Erythroblast (primary cell): ENCODE measurements at regions not wholly inside any gene's neighbourhood (a gene's known extent, or its start where the extent isn't known, plus 50 kb on each side); places are given as distances from the start of the nearest gene placed in this dataset.

ENCODE experiments used
- GATA1 ChIP-seq: IDR thresholded peaks from 2 replicates; pipeline ENCODE4 v1.6.1; 2011; ENCODE audit warnings: low read depth, mild to moderate bottlenecking, control low read depth, low read length, moderate library complexity
- POLR2A ChIP-seq: IDR thresholded peaks from 2 replicates; pipeline ENCODE4 v1.6.1; 2011; ENCODE audit warnings: mild to moderate bottlenecking, low read length

DNA sequence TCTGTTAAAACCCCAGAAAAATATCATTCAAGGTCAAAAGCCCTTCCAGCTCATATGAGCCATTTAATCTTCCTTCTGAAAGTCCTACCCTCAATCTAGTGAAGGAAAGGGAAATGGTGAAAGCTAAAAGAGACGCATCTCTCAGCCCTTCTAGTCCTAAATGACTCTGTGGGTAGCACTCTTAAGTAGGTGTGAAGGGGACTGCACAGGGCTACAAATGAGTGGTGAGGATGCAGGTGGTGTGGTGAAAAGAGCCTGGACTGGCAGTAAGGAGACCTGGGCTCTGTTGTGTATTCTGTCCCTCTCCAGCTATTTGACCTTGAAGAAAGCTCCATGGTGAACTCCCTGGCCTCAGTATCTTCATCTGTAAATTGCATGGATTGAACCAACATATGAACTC lies 671.8 kb upstream of the DIPK2B start:
- TF ChIP-seq POLR2A (no peak), GATA1 (no peak)
